Panc1 (cell line): ENCODE measurements at regions not wholly inside any gene's neighbourhood (a gene's known extent, or its start where the extent isn't known, plus 50 kb on each side); places are given as distances from the start of the nearest gene placed in this dataset.

Source experiments
- ATAC-seq: fragments of 200-7000 bp; cut with Tn5 transposase; 2 replicates; pipeline ENCODE4 v1.9.1; 2020; ENCODE audit warnings: mild to moderate bottlenecking, moderate library complexity
- BruUV-seq: library from RNA; stranded (reverse); fragments of 400-500 nt; replicated peaks from 2 replicates; lab custom pipeline; 2021; lab: Mats Ljungman, UMichigan
- CTCF ChIA-PET: fragments of 300-600 bp; sonication (Branson Sonifier 250); formaldehyde crosslinking; loops from one replicate; lab custom pipeline; 2022; ENCODE audit warnings: antibody characterized with exemption; lab: Charles Lee
- POLR2A ChIA-PET: fragments of 300-600 bp; sonication (Branson Sonifier 250); formaldehyde crosslinking; loops from one replicate; lab custom pipeline; 2022; ENCODE audit warnings: antibody characterized with exemption; lab: Charles Lee
- DNase-seq: peaks from one replicate; pipeline ENCODE4 v3.0.0-alpha.2; 2010; ENCODE audit warnings: low read depth, low spot score
- H3K27ac ChIP-seq: 2 replicates; pipeline ENCODE4 v1.5.1; 2011; ENCODE audit warnings: mild to moderate bottlenecking, low read length, inconsistent platforms
- H3K27me3 ChIP-seq: fragments of 200-500 bp; sonication (Bioruptor generic); 2 replicates; pipeline ENCODE4 v1.6.0; 2014; ENCODE audit warnings: low read length, inconsistent platforms; ENCODE audit not compliant: control insufficient read depth, insufficient read depth
- H3K36me3 ChIP-seq: fragments of 200-500 bp; sonication (Bioruptor generic); 2 replicates; pipeline ENCODE4 v1.5.1; 2014; ENCODE audit warnings: inconsistent platforms, mild to moderate bottlenecking, low read length, moderate library complexity; ENCODE audit not compliant: control insufficient read depth, insufficient read depth
- H3K4me1 ChIP-seq: 2 replicates; pipeline ENCODE4 v1.5.1; 2011; ENCODE audit warnings: inconsistent platforms, mild to moderate bottlenecking, low read length, moderate library complexity; ENCODE audit not compliant: control insufficient read depth, insufficient read depth
- H3K4me3 ChIP-seq, 2 experiments: 2 replicates each; pipeline ENCODE4 v1.5.1; 2011 to 2012; ENCODE audit warnings: low read depth in 2 of 2, low read length in 2 of 2, mild to moderate bottlenecking in 2 of 2, inconsistent platforms in 1 of 2, moderate library complexity in 1 of 2
- H3K9me3 ChIP-seq: fragments of 200-500 bp; sonication (Bioruptor generic); 2 replicates; pipeline ENCODE4 v1.5.1; 2014; ENCODE audit warnings: low read depth, mild to moderate bottlenecking, inconsistent platforms, low read length, moderate library complexity; ENCODE audit not compliant: control insufficient read depth, insufficient read depth
- CTCF ChIP-seq: fragments of 450-650 bp; IDR thresholded peaks from 2 replicates; pipeline ENCODE4 v1.5.1; 2017; ENCODE audit warnings: mild to moderate bottlenecking
- POLR2AphosphoS5 ChIP-seq: IDR thresholded peaks from 2 replicates; pipeline ENCODE4 v1.6.1; 2012; ENCODE audit warnings: mild to moderate bottlenecking, low read depth, low read length, moderate library complexity
- REST ChIP-seq, 2 experiments: IDR thresholded peaks; 2 replicates each; pipeline ENCODE4 v1.6.1; 2011 to 2012; ENCODE audit warnings: low read depth in 2 of 2, control low read depth in 1 of 2, low read length in 1 of 2, mild to moderate bottlenecking in 1 of 2, moderate library complexity in 1 of 2; ENCODE audit not compliant: insufficient read depth in 1 of 2
- SIN3A ChIP-seq: IDR thresholded peaks from 2 replicates; pipeline ENCODE4 v1.6.1; 2012; ENCODE audit warnings: low read depth, mild to moderate bottlenecking, low read length, moderate library complexity, borderline replicate concordance; ENCODE audit not compliant: insufficient read depth
- TCF7L2 ChIP-seq: IDR thresholded peaks from 2 replicates; pipeline ENCODE4 v1.6.1; 2011; ENCODE audit warnings: mild to moderate bottlenecking, low read depth, low read length, inconsistent platforms
- in situ Hi-C: cut with HindIII; loops from 2 replicates; pipeline ENCODE4 v1.10.0; 2016; ENCODE audit warnings: low sequenced_read_pairs, low pct_unique_long_range_greater_than_20kb
- intact Hi-C: fragments of 100-400 bp; cut with micrococcal nuclease; formaldehyde crosslinking; loops from one replicate; pipeline ENCODE4 v1.10.0; 2022; ENCODE audit not compliant: unreplicated experiment

DNA sequence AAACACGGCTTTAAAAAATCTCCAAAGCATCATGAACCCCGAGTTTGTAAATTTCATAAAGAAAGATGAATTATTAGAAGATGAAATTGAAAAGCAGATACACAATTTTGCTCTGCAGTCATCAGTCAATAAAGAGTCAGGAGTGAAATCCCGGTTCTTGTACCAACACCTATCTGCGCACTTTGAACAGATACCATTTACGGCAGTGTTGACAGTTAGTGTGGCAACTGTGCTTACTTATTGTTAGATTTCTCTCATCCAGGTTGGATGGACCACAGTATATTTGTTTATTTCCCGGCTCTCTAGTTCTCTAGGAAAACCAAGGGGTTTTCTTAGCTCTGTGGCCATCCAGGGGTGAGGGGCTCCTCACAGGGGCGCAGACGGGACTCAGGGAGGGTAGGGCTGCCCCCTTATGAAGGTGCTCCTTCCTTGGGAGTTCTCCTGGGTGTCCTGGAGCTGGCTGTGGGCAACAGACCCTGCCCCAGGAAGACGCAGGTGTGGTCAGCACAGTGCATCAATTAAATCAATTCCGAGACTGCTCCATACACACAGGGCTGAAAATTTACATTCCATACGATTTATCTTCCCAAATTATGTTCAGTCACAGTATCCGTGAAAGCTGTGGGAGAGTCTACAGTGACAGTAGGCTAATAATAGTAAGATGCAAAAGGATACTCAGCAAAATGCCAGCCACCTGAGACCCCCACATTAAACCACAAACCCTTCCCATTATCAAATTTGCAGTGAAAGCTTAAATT, 107.0 kb upstream of the C1QTNF9B start:
- no peak overlapping the region for H3K27ac ChIP-seq
- intact Hi-C loops: no loop called here
- in situ Hi-C loops: no loop called here
- no peaks in the 10 kb centered on the region; the same call in none of the 2 replicates for H3K27me3 ChIP-seq
- ATAC-seq (no peak), DNase-seq (no peak)
- no TSS peak for BruUV-seq
- ChIA-PET POLR2A (no interaction called here), CTCF (no interaction called here)
- no peaks in the 10 kb centered on the region for H3K4me1 ChIP-seq
- no peak for TF ChIP-seq REST (IDR thresholded peaks at IDR 0.05; ENCODE audit: insufficient read depth in 1 of 2, low read depth in 2 of 2, low read length in 1 of 2)
- no peak for TF ChIP-seq POLR2AphosphoS5
- no peak for TF ChIP-seq SIN3A
- no peak for TF ChIP-seq TCF7L2
- no peak for TF ChIP-seq CTCF
- H3K36me3 ChIP-seq: no peaks in the 10 kb centered on the region
- no peaks in the 10 kb centered on the region for H3K9me3 ChIP-seq
- no peak overlapping the region for H3K4me3 ChIP-seq

DNA sequence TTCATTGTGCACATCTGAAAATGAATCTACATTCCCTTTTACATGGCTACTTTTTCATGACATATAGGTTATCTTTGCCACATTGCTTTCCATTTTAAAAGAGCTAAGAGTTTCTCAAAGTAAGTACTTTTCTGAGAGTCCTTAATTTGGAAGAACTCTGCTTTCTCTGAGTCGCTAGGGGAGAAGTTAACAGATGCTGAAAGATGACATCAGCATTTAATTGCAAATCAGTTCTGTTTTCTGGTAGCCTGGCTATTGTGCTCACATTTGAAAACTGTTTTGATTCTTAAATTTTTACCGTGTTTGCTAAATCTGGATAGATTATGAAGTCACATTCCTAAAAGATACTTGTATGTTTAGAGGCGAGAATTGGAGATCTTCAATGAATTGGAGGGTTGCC, 107.7 kb upstream of the C1QTNF9B start:
- no peaks in the 10 kb centered on the region; the same call in none of the 2 replicates for H3K27me3 ChIP-seq
- intact Hi-C loops: no loop called here
- H3K4me3 ChIP-seq: no peak overlapping the region
- TF ChIP-seq CTCF (no peak), REST (IDR thresholded peaks at IDR 0.05; ENCODE audit: insufficient read depth in 1 of 2, low read depth in 2 of 2, low read length in 1 of 2) (no peak), SIN3A (no peak), POLR2AphosphoS5 (no peak), TCF7L2 (no peak)
- CTCF ChIA-PET: no interaction called here
- in situ Hi-C loops: no loop called here
- POLR2A ChIA-PET: no interaction called here
- no TSS peak for BruUV-seq
- DNase-seq: no peak
- no peaks in the 10 kb centered on the region for H3K4me1 ChIP-seq
- no peak for ATAC-seq
- H3K27ac ChIP-seq: no peak overlapping the region
- H3K9me3 ChIP-seq: no peaks in the 10 kb centered on the region
- no peaks in the 10 kb centered on the region for H3K36me3 ChIP-seq
